ENCODE measurements at regions not wholly inside any gene's neighbourhood (a gene's known extent, or its start where the extent isn't known, plus 50 kb on each side); places are given as distances from the start of the nearest gene placed in this dataset.

DNA sequence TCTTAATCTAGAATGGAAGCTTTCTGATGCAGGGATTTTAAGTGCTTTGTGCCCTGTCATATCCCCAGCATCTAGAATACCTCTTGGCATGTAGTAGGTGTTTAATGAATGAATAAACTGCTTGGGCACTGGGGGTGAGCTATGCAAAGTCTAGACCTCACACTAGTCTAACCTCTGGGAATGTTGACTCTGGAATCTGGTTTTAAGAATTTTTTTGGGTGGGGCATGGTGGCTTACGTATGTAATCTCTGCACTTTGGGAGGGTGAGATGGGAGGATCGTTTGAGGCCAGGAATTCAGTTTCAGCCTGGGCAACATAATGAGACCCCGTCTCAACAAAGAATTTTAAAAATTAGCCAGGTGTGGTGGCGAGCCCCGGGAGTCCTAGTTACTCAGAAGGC is 146.3 kb upstream of the RGMA start:
- Histone ChIP-seq H3K56ac (replicated peaks; ENCODE audit: insufficient read length, low read depth, low read length) (no peak overlapping the region), H4K20me1 (replicated peaks in 1 of 2; ENCODE audit: control insufficient read depth in 1 of 2, insufficient read depth in 2 of 2, low read length in 2 of 2) (no peaks in the 10 kb centered on the region), H3K27me3 (replicated peaks in 1 of 4; ENCODE audit: control insufficient read depth in 3 of 4, extremely low read depth in 1 of 4, insufficient read depth in 3 of 4, low read length in 3 of 4) (peaks cover 4 to 13% (median 11%) of the 10 kb centered on the region in 4 experiments; a peak in 6 of 7 replicates), H2BK5ac (ENCODE audit: low read depth, low read length) (no peak overlapping the region), H2BK20ac (ENCODE audit: low read length) (no peak overlapping the region), H2BK15ac (ENCODE audit: low read length) (no peak overlapping the region), H2BK120ac (replicated peaks; ENCODE audit: low read depth, low read length) (no peak overlapping the region), H3K79me2 (ENCODE audit: control insufficient read depth in 1 of 2, insufficient read depth in 2 of 2, low read length in 2 of 2) (no peaks in the 10 kb centered on the region), H3K9ac (replicated peaks in 1 of 4; ENCODE audit: extremely low read depth in 1 of 4, low read depth in 3 of 4, low read length in 3 of 4) (no peak overlapping the region), H3K9me3 (ENCODE audit: insufficient read depth in 2 of 2, low read depth in 1 of 2, low read length in 1 of 2) (no peaks in the 10 kb centered on the region), H3K23me2 (ENCODE audit: low read depth, low read length) (0 out of 2 replicates have a peak, but pooled peaks cover 2% of the 10 kb centered on the region), H2BK12ac (ENCODE audit: low read depth, low read length) (no peak overlapping the region), H3K4me2 (ENCODE audit: insufficient read depth in 1 of 2, low read depth in 2 of 2, low read length in 2 of 2) (no peak overlapping the region), H4K91ac (replicated peaks; ENCODE audit: insufficient read length, low read length) (no peak overlapping the region), H3K4me3 (ENCODE audit: extremely low read depth in 1 of 4, insufficient read depth in 2 of 4, low read depth in 3 of 4, low read length in 4 of 4) (no peak overlapping the region), H3K14ac (ENCODE audit: insufficient read length) (no peak overlapping the region), H3K18ac (ENCODE audit: extremely low read depth, low read length) (no peak overlapping the region), H2AK5ac (ENCODE audit: low read depth, low read length) (no peak overlapping the region), H3K23ac (ENCODE audit: insufficient read length) (no peak overlapping the region), H4K8ac (ENCODE audit: extremely low read depth, insufficient read depth, low read length) (no peak overlapping the region), H3K4ac (replicated peaks; ENCODE audit: insufficient read length, low read depth, low read length) (no peak overlapping the region), H3K4me1 (replicated peaks in 1 of 4; ENCODE audit: control insufficient read depth in 3 of 4, insufficient read depth in 4 of 4, low read length in 3 of 4) (peaks cover 0 to 6% (median 2%) of the 10 kb centered on the region in 4 experiments; a peak in 4 of 7 replicates), H3K27ac (ENCODE audit: low read depth, low read length) (no peak overlapping the region), H3K79me1 (ENCODE audit: low read depth, low read length) (no peaks in the 10 kb centered on the region), H3K36me3 (ENCODE audit: control insufficient read depth in 2 of 4, insufficient read depth in 4 of 4, low read length in 3 of 4) (no peaks in the 10 kb centered on the region), H2AFZ (ENCODE audit: low read length) (no peak overlapping the region), H4K5ac (ENCODE audit: insufficient read length, low read depth, low read length) (no peak overlapping the region)
- POLR2A ChIA-PET (ENCODE audit: partially characterized antibody), result interaction anchor here (0.8 kb wide), 1 partner anchor 15 kb away, joined by 3 read pairs; no protein-coding TSS in a partner anchor
- DNase-seq (ENCODE audit: low read depth in 1 of 2, low spot score in 2 of 2) (no peak), FAIRE-seq (no peak)
- CTCF ChIA-PET (ENCODE audit: partially characterized antibody), result interaction anchor here (0.8 to 2.4 kb wide), 5 partner anchors 12 to 147 kb away, joined by 3 to 6 read pairs (median 4); partner anchors contain the start of gene RGMA
- 86% methylated on average over 5 of the region's 5 CpGs; no CpG with 5 or more reads in 1 of the 2 experiments for WGBS, 2 experiments (ENCODE audit: extremely low coverage in 1 of 2, insufficient coverage in 1 of 2, insufficient read length in 1 of 2, insufficient replicate concordance in 2 of 2, low coverage in 1 of 2, low lambda C conversion rate in 2 of 2, missing lambda C conversion rate in 1 of 2)
- no peak for TF ChIP-seq KDM1A (IDR thresholded peaks at IDR 0.05; ENCODE audit: borderline replicate concordance, low read length)
- TF ChIP-seq TAF7 (optimal IDR thresholded peaks at IDR 0.05; ENCODE audit: borderline replicate concordance, low read depth, low read length), result no peak
- no peak for TF ChIP-seq ZNF274 (IDR thresholded peaks at IDR 0.05; ENCODE audit: borderline replicate concordance, extremely low read depth, low read length)
- TF ChIP-seq SAP30 (IDR thresholded peaks at IDR 0.05; ENCODE audit: insufficient read depth, insufficient replicate concordance, low read length), result no peak
- no peak for TF ChIP-seq TEAD4 (IDR thresholded peaks at IDR 0.05; ENCODE audit: low read depth, low read length)
- no peak for TF ChIP-seq NRF1 (IDR thresholded peaks at IDR 0.05; ENCODE audit: low read depth, low read length)
- no peak for TF ChIP-seq KDM5A (IDR thresholded peaks at IDR 0.05; ENCODE audit: low read length)
- no peak for TF ChIP-seq JUN (IDR thresholded peaks at IDR 0.05; ENCODE audit: low read depth, low read length)

Measured in H1 (cell line).